GM23338 (cell line): ENCODE measurements at regions not wholly inside any gene's neighbourhood (a gene's known extent, or its start where the extent isn't known, plus 50 kb on each side); places are given as distances from the start of the nearest gene placed in this dataset.
A peak's percentile ranks its signal among the peaks of the same experiment; 100 is the strongest.
"Not testable (repeated sequence)": the region's sequence is repeated elsewhere in the genome, so short reads cannot be mapped to it uniquely, and the experiment has no call there.

Experiments
- ATAC-seq: fragments of 200-7000 bp; cut with Tn5 transposase; 3 replicates; pipeline ENCODE4 v1.9.1; 2020
- DNase-seq: peaks from one replicate; pipeline ENCODE4 v3.0.0-alpha.2; 2015; ENCODE audit warnings: low spot score
- H2AFZ ChIP-seq: fragments of 200-600 bp; sonication (generic); 2 replicates; pipeline ENCODE4 v1.8.0; 2016; ENCODE audit warnings: antibody characterized with exemption, mild to moderate bottlenecking, moderate library complexity
- H3F3A ChIP-seq: fragments of 200-600 bp; sonication (generic); replicated peaks from 2 replicates; pipeline ENCODE4 v1.8.0; 2017; ENCODE audit warnings: antibody characterized with exemption, mixed run types, low read depth
- H3K27ac ChIP-seq: fragments of 200-600 bp; sonication (generic); 2 replicates; pipeline ENCODE4 v1.6.1; 2016; ENCODE audit warnings: low read depth
- H3K27me3 ChIP-seq: fragments of 200-600 bp; sonication (generic); 2 replicates; pipeline ENCODE4 v1.8.0; 2016; ENCODE audit warnings: mild to moderate bottlenecking, mixed run types, moderate library complexity; ENCODE audit not compliant: insufficient read depth
- H3K36me3 ChIP-seq: fragments of 200-600 bp; sonication (generic); 2 replicates; pipeline ENCODE4 v1.8.0; 2016; ENCODE audit warnings: mild to moderate bottlenecking; ENCODE audit not compliant: insufficient read depth
- H3K4me1 ChIP-seq: fragments of 200-600 bp; sonication (generic); 2 replicates; pipeline ENCODE4 v1.8.0; 2016; ENCODE audit warnings: mild to moderate bottlenecking, moderate library complexity; ENCODE audit not compliant: insufficient read depth
- H3K4me2 ChIP-seq: fragments of 200-600 bp; sonication (generic); 2 replicates; pipeline ENCODE4 v1.7.1; 2017; ENCODE audit warnings: mixed run types
- H3K4me3 ChIP-seq: fragments of 200-600 bp; sonication (generic); 2 replicates; pipeline ENCODE4 v1.6.1; 2016; ENCODE audit warnings: mixed run types
- H3K79me2 ChIP-seq: fragments of 200-600 bp; sonication (generic); replicated peaks from 2 replicates; pipeline ENCODE4 v1.8.0; 2017; ENCODE audit warnings: mild to moderate bottlenecking; ENCODE audit not compliant: insufficient read depth
- H3K9me2 ChIP-seq: fragments of 200-600 bp; sonication (generic); 2 replicates; pipeline ENCODE4 v1.8.0; 2017; ENCODE audit not compliant: insufficient read depth
- H4K20me1 ChIP-seq: fragments of 200-600 bp; sonication (generic); replicated peaks from 2 replicates; pipeline ENCODE4 v1.8.0; 2017; ENCODE audit warnings: mild to moderate bottlenecking; ENCODE audit not compliant: insufficient read depth
- H3K27ac Mint-ChIP-seq: 2 replicates; pipeline ENCODE4 v1.8.0; 2020; ENCODE audit warnings: inconsistent platforms, mild to moderate bottlenecking, moderate library complexity, mixed read lengths
- H3K27me3 Mint-ChIP-seq: 3 replicates; pipeline ENCODE4 v1.8.0; 2022; ENCODE audit warnings: low read depth, mild to moderate bottlenecking, moderate library complexity, mixed read lengths, inconsistent platforms; ENCODE audit not compliant: insufficient read depth, poor library complexity
- H3K36me3 Mint-ChIP-seq: 3 replicates; pipeline ENCODE4 v1.8.0; 2021; ENCODE audit warnings: low read depth, mild to moderate bottlenecking, inconsistent platforms, moderate library complexity, mixed read lengths
- H3K4me1 Mint-ChIP-seq: 3 replicates; pipeline ENCODE4 v1.8.0; 2020; ENCODE audit warnings: mild to moderate bottlenecking, inconsistent platforms, mixed read lengths
- H3K4me3 Mint-ChIP-seq: 3 replicates; pipeline ENCODE4 v1.8.0; 2021; ENCODE audit warnings: moderate library complexity, mild to moderate bottlenecking, inconsistent platforms, mixed read lengths
- H3K9me3 Mint-ChIP-seq: 3 replicates; pipeline ENCODE4 v1.8.0; 2020; ENCODE audit warnings: moderate library complexity, mild to moderate bottlenecking, inconsistent platforms, mixed read lengths
- CREB1 ChIP-seq: fragments of 250-450 bp; sonication (Bioruptor Pico); IDR thresholded peaks from 2 replicates; pipeline ENCODE4 v1.5.0; 2020; ENCODE audit warnings: low read depth, mild to moderate bottlenecking, moderate library complexity
- ETS1 ChIP-seq: IDR thresholded peaks from 2 replicates; pipeline ENCODE4 v1.6.1; 2016; ENCODE audit warnings: antibody characterized with exemption
- EZH2 ChIP-seq: fragments of 200-600 bp; sonication (generic); IDR thresholded peaks from one replicate; pipeline ENCODE4 v1.8.0; 2017; ENCODE audit warnings: antibody characterized with exemption, mild to moderate bottlenecking, low read depth; ENCODE audit not compliant: unreplicated experiment
- EZH2phosphoT487 ChIP-seq: fragments of 200-600 bp; sonication (generic); IDR thresholded peaks from one replicate; pipeline ENCODE4 v1.8.1; 2018; ENCODE audit warnings: antibody characterized with exemption; ENCODE audit not compliant: unreplicated experiment
- JUNB ChIP-seq: IDR thresholded peaks from one replicate; pipeline ENCODE4 v1.6.1; 2016; ENCODE audit warnings: antibody characterized with exemption; ENCODE audit not compliant: unreplicated experiment
- NANOG ChIP-seq: IDR thresholded peaks from 2 replicates; pipeline ENCODE4 v1.6.1; 2016; ENCODE audit warnings: antibody characterized with exemption, borderline replicate concordance
- POLR2AphosphoS5 ChIP-seq: IDR thresholded peaks from 2 replicates; pipeline ENCODE4 v1.6.1; 2016; ENCODE audit warnings: antibody characterized with exemption, low read depth
- STAT1 ChIP-seq: IDR thresholded peaks from one replicate; pipeline ENCODE4 v1.6.1; 2016; ENCODE audit warnings: antibody characterized with exemption; ENCODE audit not compliant: unreplicated experiment
- ZNF114 ChIP-seq: fragments of 250-450 bp; sonication (Bioruptor Pico); IDR thresholded peaks from 2 replicates; pipeline ENCODE4 v1.5.0; 2020; ENCODE audit warnings: mild to moderate bottlenecking, moderate library complexity
- TF ChIP-seq, protein P1 (sequence below): IDR thresholded peaks from one replicate; pipeline ENCODE4 v1.6.1; 2018; ENCODE audit warnings: antibody characterized with exemption; ENCODE audit not compliant: unreplicated experiment

GRCh38 chr5:129284010-129284409 is 176.1 kb upstream of the ADAMTS19 start:
- ATAC-seq (no peak), DNase-seq (no peak)
- Histone ChIP-seq H3K4me3 (no peak overlapping the region), H3K27me3 (no peaks in the 10 kb centered on the region), H3F3A (no peaks in the 10 kb centered on the region), H3K36me3 (no peaks in the 10 kb centered on the region), H4K20me1 (0 out of 2 replicates have a peak, but pooled peaks cover 3% of the 10 kb centered on the region), H3K27ac (no peak overlapping the region), H3K4me1 (no peaks in the 10 kb centered on the region), H3K4me2 (no peak overlapping the region), H2AFZ (no peak overlapping the region), H3K9me2 (no peaks in the 10 kb centered on the region), H3K79me2 (no peaks in the 10 kb centered on the region)
- H3K27ac Mint-ChIP-seq = no peak overlapping the region
- no peak overlapping the region for H3K4me3 Mint-ChIP-seq
- peaks cover 1% of the 10 kb centered on the region; the same call in 2 of the 3 replicates for H3K9me3 Mint-ChIP-seq
- no peak for TF ChIP-seq EZH2
- TF ChIP-seq CREB1 (CRISPR knock-in tag) = no peak
- no peak for TF ChIP-seq NANOG
- TF ChIP-seq, protein P1, sequence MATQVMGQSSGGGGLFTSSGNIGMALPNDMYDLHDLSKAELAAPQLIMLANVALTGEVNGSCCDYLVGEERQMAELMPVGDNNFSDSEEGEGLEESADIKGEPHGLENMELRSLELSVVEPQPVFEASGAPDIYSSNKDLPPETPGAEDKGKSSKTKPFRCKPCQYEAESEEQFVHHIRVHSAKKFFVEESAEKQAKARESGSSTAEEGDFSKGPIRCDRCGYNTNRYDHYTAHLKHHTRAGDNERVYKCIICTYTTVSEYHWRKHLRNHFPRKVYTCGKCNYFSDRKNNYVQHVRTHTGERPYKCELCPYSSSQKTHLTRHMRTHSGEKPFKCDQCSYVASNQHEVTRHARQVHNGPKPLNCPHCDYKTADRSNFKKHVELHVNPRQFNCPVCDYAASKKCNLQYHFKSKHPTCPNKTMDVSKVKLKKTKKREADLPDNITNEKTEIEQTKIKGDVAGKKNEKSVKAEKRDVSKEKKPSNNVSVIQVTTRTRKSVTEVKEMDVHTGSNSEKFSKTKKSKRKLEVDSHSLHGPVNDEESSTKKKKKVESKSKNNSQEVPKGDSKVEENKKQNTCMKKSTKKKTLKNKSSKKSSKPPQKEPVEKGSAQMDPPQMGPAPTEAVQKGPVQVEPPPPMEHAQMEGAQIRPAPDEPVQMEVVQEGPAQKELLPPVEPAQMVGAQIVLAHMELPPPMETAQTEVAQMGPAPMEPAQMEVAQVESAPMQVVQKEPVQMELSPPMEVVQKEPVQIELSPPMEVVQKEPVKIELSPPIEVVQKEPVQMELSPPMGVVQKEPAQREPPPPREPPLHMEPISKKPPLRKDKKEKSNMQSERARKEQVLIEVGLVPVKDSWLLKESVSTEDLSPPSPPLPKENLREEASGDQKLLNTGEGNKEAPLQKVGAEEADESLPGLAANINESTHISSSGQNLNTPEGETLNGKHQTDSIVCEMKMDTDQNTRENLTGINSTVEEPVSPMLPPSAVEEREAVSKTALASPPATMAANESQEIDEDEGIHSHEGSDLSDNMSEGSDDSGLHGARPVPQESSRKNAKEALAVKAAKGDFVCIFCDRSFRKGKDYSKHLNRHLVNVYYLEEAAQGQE = no peak
- no peak for TF ChIP-seq ZNF114 (CRISPR knock-in tag)
- H3K27me3 Mint-ChIP-seq = no peaks in the 10 kb centered on the region
- H3K36me3 Mint-ChIP-seq = no peaks in the 10 kb centered on the region
- no peaks in the 10 kb centered on the region for H3K4me1 Mint-ChIP-seq

DNA sequence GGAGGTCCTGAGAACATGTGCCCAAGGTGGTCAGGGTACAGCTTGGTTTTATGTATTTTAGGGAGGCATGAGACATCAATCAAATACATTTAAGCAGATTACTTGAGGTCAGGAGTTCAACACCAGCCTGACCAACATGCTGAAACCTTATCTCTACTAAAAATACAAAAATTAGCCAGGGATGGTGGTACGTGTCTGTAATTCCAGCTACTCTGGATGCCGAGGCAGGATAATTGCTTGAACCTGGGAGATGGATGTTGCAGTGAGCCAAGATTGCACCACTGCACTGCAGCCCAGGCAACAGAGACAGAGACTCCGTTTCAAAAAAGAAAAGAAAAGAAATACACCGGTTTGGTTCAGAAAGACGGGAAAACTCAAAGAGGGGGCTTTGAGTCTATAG is 165.9 kb upstream of the ADAMTS19 start:
- not testable (repeated sequence) for DNase-seq, H3K36me3 Mint-ChIP-seq, H4K20me1 ChIP-seq, ATAC-seq, H3K4me1 Mint-ChIP-seq, H3K36me3 ChIP-seq, H3K9me2 ChIP-seq, H3K4me1 ChIP-seq, H3K79me2 ChIP-seq, H3K4me2 ChIP-seq, H3F3A ChIP-seq, H3K4me3 Mint-ChIP-seq, H3K4me3 ChIP-seq, H3K27me3 ChIP-seq, H3K27ac ChIP-seq, H3K27ac Mint-ChIP-seq, H3K27me3 Mint-ChIP-seq
- peaks cover 10% of the 10 kb centered on the region for H3K9me3 Mint-ChIP-seq
- 0 out of 2 replicates have a peak overlapping the region, but pooled peaks have one; percentile 20 for H2AFZ ChIP-seq

GRCh38 chr5:129306725-129307124 is 153.4 kb upstream of the ADAMTS19 start:
- Mint-ChIP-seq H3K4me1 (no peaks in the 10 kb centered on the region), H3K36me3 (peaks cover 6% of the 10 kb centered on the region; the same call in 1 of the 3 replicates), H3K9me3 (peaks cover 17% of the 10 kb centered on the region), H3K27ac (no peak overlapping the region), H3K27me3 (no peaks in the 10 kb centered on the region), H3K4me3 (no peak overlapping the region)
- ATAC-seq (no peak), DNase-seq (no peak)
- no peaks in the 10 kb centered on the region for H4K20me1 ChIP-seq
- 0 out of 2 replicates have a peak, but pooled peaks cover 4% of the 10 kb centered on the region for H3K36me3 ChIP-seq
- no peaks in the 10 kb centered on the region for H3F3A ChIP-seq
- no peak overlapping the region for H3K27ac ChIP-seq
- peaks cover 18% of the 10 kb centered on the region; the same call in 1 of the 2 replicates for H3K9me2 ChIP-seq
- H3K79me2 ChIP-seq = no peaks in the 10 kb centered on the region
- no peak overlapping the region for H2AFZ ChIP-seq
- H3K4me3 ChIP-seq = no peak overlapping the region
- no peak overlapping the region for H3K4me2 ChIP-seq
- H3K27me3 ChIP-seq = no peaks in the 10 kb centered on the region
- no peaks in the 10 kb centered on the region for H3K4me1 ChIP-seq
- TF ChIP-seq CREB1 (CRISPR knock-in tag) (no peak), POLR2AphosphoS5 (no peak), STAT1 (no peak), EZH2phosphoT487 (no peak), NANOG (no peak), ZNF114 (CRISPR knock-in tag) (no peak), JUNB (no peak), ETS1 (no peak)
- TF ChIP-seq, protein P1 = no peak
